GM12878 (cell line): ENCODE measurements at regions not wholly inside any gene's neighbourhood (a gene's known extent, or its start where the extent isn't known, plus 50 kb on each side); places are given as distances from the start of the nearest gene placed in this dataset.

ENCODE experiments used
- ATAC-seq: fragments of 200-7000 bp; cut with Tn5 transposase; 3 replicates; pipeline ENCODE4 v1.9.1; 2020; ENCODE audit warnings: mild to moderate bottlenecking, moderate library complexity
- BruUV-seq: library from RNA; stranded (reverse); fragments of 400-500 nt; replicated peaks from 2 replicates; lab custom pipeline; 2021; lab: Mats Ljungman, UMichigan
- CTCF ChIA-PET: fragments of 300-600 bp; sonication (Branson Sonifier 250); formaldehyde crosslinking; extraction: SDS; loops from one replicate; lab custom pipeline; 2021; ENCODE audit warnings: inconsistent platforms; lab: Yijun Ruan, JAX
- POLR2A ChIA-PET: fragments of 350-600 bp; formaldehyde crosslinking; extraction: SDS; loops from one replicate; lab custom pipeline; 2021; ENCODE audit warnings: inconsistent platforms; lab: Charles Lee
- RAD21 ChIA-PET: fragments of 300-600 bp; sonication (Branson Sonifier 250); formaldehyde crosslinking; loops from one replicate; lab custom pipeline; 2023; ENCODE audit warnings: antibody characterized with exemption; ENCODE audit not compliant: unreplicated experiment; lab: Charles Lee
- SMC1A ChIA-PET: fragments of 300-600 bp; sonication (Branson Sonifier 250); formaldehyde crosslinking; loops from one replicate; lab custom pipeline; 2023; ENCODE audit not compliant: unreplicated experiment, uncharacterized antibody; lab: Charles Lee
- DNase-seq: peaks from one replicate; pipeline ENCODE4 v3.0.0-alpha.2; 2011; ENCODE audit warnings: low read depth, low spot score
- FAIRE-seq: peaks from 3 replicates; lab custom pipeline; 2011; peaks lifted over from hg19 to GRCh38; lab: Jason Lieb, UNC
- H2AFZ ChIP-seq: 2 replicates; pipeline ENCODE4 v1.6.0; 2011; ENCODE audit warnings: low read depth, low read length, control low read depth; ENCODE audit not compliant: control insufficient read depth
- H3K27ac ChIP-seq: 2 replicates; pipeline ENCODE4 v1.5.1; 2011; ENCODE audit warnings: control low read depth; ENCODE audit not compliant: control insufficient read depth, insufficient read depth
- H3K27me3 ChIP-seq, 2 experiments: replicated peaks in 1 of 2; 2 replicates each; pipeline versions ENCODE4 v1.6.0 to v1.6.1; 2011; ENCODE audit warnings: low read length in 1 of 2; ENCODE audit not compliant: control insufficient read depth in 2 of 2, insufficient read depth in 2 of 2
- H3K36me3 ChIP-seq, 2 experiments: 2 replicates each; pipeline ENCODE4 v1.5.1; 2011; ENCODE audit warnings: low read length in 1 of 2; ENCODE audit not compliant: control insufficient read depth in 2 of 2, insufficient read depth in 2 of 2
- H3K4me1 ChIP-seq: 2 replicates; pipeline ENCODE4 v1.6.1; 2011; ENCODE audit warnings: mild to moderate bottlenecking, low read length, moderate library complexity, mixed read lengths; ENCODE audit not compliant: control insufficient read depth, insufficient read depth
- H3K4me2 ChIP-seq: 2 replicates; pipeline ENCODE4 v1.6.0; 2011; ENCODE audit warnings: control low read depth; ENCODE audit not compliant: control insufficient read depth, insufficient read depth
- H3K4me3 ChIP-seq: fragments of 200-600 bp; sonication (generic); 2 replicates; pipeline ENCODE4 v1.5.1; 2016
- H3K79me2 ChIP-seq: 2 replicates; pipeline ENCODE4 v1.6.0; 2011; ENCODE audit warnings: low read length; ENCODE audit not compliant: control insufficient read depth, insufficient read depth
- H3K9ac ChIP-seq: 2 replicates; pipeline ENCODE4 v1.8.0; 2011; ENCODE audit warnings: low read length, control low read depth, mixed read lengths; ENCODE audit not compliant: control insufficient read depth, insufficient read depth
- H3K9me3 ChIP-seq: replicated peaks from 3 replicates; pipeline ENCODE4 v1.5.1; 2011; ENCODE audit warnings: mild to moderate bottlenecking, low read length; ENCODE audit not compliant: control insufficient read depth, insufficient read depth
- H4K20me1 ChIP-seq: 2 replicates; pipeline ENCODE4 v1.6.0; 2011; ENCODE audit not compliant: control insufficient read depth, insufficient read depth
- CHD1 ChIP-seq: IDR thresholded peaks from 2 replicates; pipeline ENCODE4 v1.6.1; 2012; ENCODE audit warnings: low read depth, low read length, improper control_type of control experiment
- E2F8 ChIP-seq: fragments of 450-650 bp; IDR thresholded peaks from 2 replicates; pipeline ENCODE4 v1.6.1; 2018; ENCODE audit warnings: mild to moderate bottlenecking, low read depth, moderate library complexity; ENCODE audit not compliant: partially characterized antibody
- IKZF1 ChIP-seq: fragments of 450-650 bp; conservative IDR thresholded peaks from 2 replicates; pipeline ENCODE4 v1.6.1; 2017; ENCODE audit warnings: antibody characterized with exemption, mild to moderate bottlenecking
- IRF4 ChIP-seq: IDR thresholded peaks from 2 replicates; pipeline ENCODE4 v1.6.1; 2011; ENCODE audit warnings: low read depth, low read length
- MYB ChIP-seq: fragments of 150-350 bp; IDR thresholded peaks from 2 replicates; pipeline ENCODE4 v1.6.1; 2014; ENCODE audit warnings: mild to moderate bottlenecking, low read depth, low read length, borderline replicate concordance
- NFYB ChIP-seq: IDR thresholded peaks from 2 replicates; pipeline ENCODE4 v1.6.1; 2011; ENCODE audit warnings: low read depth, mild to moderate bottlenecking, low read length, improper control_type of control experiment, moderate library complexity; ENCODE audit not compliant: insufficient read depth
- POLR2AphosphoS2 ChIP-seq: IDR thresholded peaks from 2 replicates; pipeline ENCODE4 v1.6.1; 2011; ENCODE audit warnings: low read depth, mild to moderate bottlenecking, low read length, improper control_type of control experiment, moderate library complexity
- POLR2AphosphoS5 ChIP-seq: IDR thresholded peaks from 2 replicates; pipeline ENCODE4 v1.6.1; 2011; ENCODE audit warnings: mild to moderate bottlenecking, low read length, inconsistent platforms
- RBBP5 ChIP-seq: fragments of 200-600 bp; sonication (generic); conservative IDR thresholded peaks from 2 replicates; pipeline ENCODE4 v1.6.1; 2016
- RFX5 ChIP-seq: IDR thresholded peaks from 2 replicates; pipeline ENCODE4 v1.6.1; 2011; ENCODE audit warnings: low read depth, low read length, improper control_type of control experiment
- SMAD5 ChIP-seq: IDR thresholded peaks from 2 replicates; pipeline ENCODE4 v1.6.1; 2016; ENCODE audit warnings: antibody characterized with exemption, low read depth
- TCF3 ChIP-seq: IDR thresholded peaks from 2 replicates; pipeline ENCODE4 v1.6.1; 2012; ENCODE audit warnings: low read depth, mild to moderate bottlenecking, low read length, borderline replicate concordance; ENCODE audit not compliant: insufficient read depth
- in situ Hi-C: fragments of 300-500 bp; cut with MboI; formaldehyde crosslinking; loops from 9 replicates; pipeline ENCODE4 v1.14.3; 2018; ENCODE audit warnings: mixed read lengths
- intact Hi-C: fragments of 100-400 bp; cut with micrococcal nuclease; formaldehyde crosslinking; loops from one replicate; pipeline ENCODE4 v1.14.2; 2022; ENCODE audit not compliant: unreplicated experiment
- TF ChIP-seq, protein P1 (sequence below): fragments of 450-650 bp; IDR thresholded peaks from 2 replicates; pipeline ENCODE4 v1.6.1; 2017; ENCODE audit warnings: mild to moderate bottlenecking, moderate library complexity
- TF ChIP-seq, protein P2 (sequence below): IDR thresholded peaks from 2 replicates; pipeline ENCODE4 v1.6.1; 2012; ENCODE audit warnings: low read length, inconsistent platforms
- TF ChIP-seq, protein P3 (sequence below): fragments of 450-650 bp; formaldehyde crosslinking; IDR thresholded peaks from 2 replicates; pipeline ENCODE4 v1.5.0; 2022; ENCODE audit warnings: mild to moderate bottlenecking, missing genetic modification characterization

DNA sequence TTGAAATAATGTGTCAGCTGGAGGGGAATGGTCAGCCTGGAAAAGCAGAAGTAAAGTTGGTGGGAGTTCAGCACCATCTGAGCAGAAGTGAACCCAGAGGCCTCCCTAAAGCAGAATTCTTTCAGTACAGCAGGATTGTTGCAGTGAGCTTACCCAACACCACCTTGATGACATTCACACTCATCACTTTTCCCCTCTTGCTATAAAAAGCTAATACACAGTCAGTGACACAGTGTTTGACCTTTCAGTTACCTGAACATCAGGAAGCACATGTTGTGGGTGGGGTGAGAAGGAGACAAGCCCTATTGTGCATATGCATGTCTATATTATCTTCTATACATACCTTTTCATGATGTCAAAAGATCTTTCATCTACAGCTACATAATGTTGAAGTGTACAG, 624.7 kb upstream of the ZFP42 start:
- Histone ChIP-seq H3K79me2 (no peaks in the 10 kb centered on the region), H3K9me3 (no peaks in the 10 kb centered on the region), H3K9ac (no peak overlapping the region), H3K27ac (no peak overlapping the region), H3K4me1 (no peaks in the 10 kb centered on the region), H3K36me3 (no peaks in the 10 kb centered on the region), H2AFZ (no peak overlapping the region), H3K4me3 (no peak overlapping the region), H3K4me2 (no peak overlapping the region), H3K27me3 (no peaks in the 10 kb centered on the region), H4K20me1 (no peaks in the 10 kb centered on the region)
- in situ Hi-C loops: no loop called here
- POLR2A ChIA-PET: no interaction called here
- SMC1A ChIA-PET: interaction anchor here (0.8 kb wide), 1 partner anchor 11 kb away, joined by 3 read pairs; no protein-coding TSS in a partner anchor
- no peak for FAIRE-seq
- intact Hi-C loops: no loop called here
- no peak for ATAC-seq
- CTCF ChIA-PET: no interaction called here
- no TSS peak for BruUV-seq
- RAD21 ChIA-PET: no interaction called here
- no peak for DNase-seq
- TF ChIP-seq MYB (no peak), TCF3 (no peak), E2F8 (no peak), RBBP5 (no peak), CHD1 (no peak), IKZF1 (no peak), POLR2AphosphoS5 (no peak), POLR2AphosphoS2 (no peak), RFX5 (no peak), SMAD5 (no peak), IRF4 (no peak), NFYB (no peak)
- TF ChIP-seq, protein P1, sequence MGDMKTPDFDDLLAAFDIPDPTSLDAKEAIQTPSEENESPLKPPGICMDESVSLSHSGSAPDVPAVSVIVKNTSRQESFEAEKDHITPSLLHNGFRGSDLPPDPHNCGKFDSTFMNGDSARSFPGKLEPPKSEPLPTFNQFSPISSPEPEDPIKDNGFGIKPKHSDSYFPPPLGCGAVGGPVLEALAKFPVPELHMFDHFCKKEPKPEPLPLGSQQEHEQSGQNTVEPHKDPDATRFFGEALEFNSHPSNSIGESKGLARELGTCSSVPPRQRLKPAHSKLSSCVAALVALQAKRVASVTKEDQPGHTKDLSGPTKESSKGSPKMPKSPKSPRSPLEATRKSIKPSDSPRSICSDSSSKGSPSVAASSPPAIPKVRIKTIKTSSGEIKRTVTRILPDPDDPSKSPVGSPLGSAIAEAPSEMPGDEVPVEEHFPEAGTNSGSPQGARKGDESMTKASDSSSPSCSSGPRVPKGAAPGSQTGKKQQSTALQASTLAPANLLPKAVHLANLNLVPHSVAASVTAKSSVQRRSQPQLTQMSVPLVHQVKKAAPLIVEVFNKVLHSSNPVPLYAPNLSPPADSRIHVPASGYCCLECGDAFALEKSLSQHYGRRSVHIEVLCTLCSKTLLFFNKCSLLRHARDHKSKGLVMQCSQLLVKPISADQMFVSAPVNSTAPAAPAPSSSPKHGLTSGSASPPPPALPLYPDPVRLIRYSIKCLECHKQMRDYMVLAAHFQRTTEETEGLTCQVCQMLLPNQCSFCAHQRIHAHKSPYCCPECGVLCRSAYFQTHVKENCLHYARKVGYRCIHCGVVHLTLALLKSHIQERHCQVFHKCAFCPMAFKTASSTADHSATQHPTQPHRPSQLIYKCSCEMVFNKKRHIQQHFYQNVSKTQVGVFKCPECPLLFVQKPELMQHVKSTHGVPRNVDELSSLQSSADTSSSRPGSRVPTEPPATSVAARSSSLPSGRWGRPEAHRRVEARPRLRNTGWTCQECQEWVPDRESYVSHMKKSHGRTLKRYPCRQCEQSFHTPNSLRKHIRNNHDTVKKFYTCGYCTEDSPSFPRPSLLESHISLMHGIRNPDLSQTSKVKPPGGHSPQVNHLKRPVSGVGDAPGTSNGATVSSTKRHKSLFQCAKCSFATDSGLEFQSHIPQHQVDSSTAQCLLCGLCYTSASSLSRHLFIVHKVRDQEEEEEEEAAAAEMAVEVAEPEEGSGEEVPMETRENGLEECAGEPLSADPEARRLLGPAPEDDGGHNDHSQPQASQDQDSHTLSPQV: no peak
- TF ChIP-seq, protein P2, sequence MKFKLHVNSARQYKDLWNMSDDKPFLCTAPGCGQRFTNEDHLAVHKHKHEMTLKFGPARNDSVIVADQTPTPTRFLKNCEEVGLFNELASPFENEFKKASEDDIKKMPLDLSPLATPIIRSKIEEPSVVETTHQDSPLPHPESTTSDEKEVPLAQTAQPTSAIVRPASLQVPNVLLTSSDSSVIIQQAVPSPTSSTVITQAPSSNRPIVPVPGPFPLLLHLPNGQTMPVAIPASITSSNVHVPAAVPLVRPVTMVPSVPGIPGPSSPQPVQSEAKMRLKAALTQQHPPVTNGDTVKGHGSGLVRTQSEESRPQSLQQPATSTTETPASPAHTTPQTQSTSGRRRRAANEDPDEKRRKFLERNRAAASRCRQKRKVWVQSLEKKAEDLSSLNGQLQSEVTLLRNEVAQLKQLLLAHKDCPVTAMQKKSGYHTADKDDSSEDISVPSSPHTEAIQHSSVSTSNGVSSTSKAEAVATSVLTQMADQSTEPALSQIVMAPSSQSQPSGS: no peak
- TF ChIP-seq, protein P3, sequence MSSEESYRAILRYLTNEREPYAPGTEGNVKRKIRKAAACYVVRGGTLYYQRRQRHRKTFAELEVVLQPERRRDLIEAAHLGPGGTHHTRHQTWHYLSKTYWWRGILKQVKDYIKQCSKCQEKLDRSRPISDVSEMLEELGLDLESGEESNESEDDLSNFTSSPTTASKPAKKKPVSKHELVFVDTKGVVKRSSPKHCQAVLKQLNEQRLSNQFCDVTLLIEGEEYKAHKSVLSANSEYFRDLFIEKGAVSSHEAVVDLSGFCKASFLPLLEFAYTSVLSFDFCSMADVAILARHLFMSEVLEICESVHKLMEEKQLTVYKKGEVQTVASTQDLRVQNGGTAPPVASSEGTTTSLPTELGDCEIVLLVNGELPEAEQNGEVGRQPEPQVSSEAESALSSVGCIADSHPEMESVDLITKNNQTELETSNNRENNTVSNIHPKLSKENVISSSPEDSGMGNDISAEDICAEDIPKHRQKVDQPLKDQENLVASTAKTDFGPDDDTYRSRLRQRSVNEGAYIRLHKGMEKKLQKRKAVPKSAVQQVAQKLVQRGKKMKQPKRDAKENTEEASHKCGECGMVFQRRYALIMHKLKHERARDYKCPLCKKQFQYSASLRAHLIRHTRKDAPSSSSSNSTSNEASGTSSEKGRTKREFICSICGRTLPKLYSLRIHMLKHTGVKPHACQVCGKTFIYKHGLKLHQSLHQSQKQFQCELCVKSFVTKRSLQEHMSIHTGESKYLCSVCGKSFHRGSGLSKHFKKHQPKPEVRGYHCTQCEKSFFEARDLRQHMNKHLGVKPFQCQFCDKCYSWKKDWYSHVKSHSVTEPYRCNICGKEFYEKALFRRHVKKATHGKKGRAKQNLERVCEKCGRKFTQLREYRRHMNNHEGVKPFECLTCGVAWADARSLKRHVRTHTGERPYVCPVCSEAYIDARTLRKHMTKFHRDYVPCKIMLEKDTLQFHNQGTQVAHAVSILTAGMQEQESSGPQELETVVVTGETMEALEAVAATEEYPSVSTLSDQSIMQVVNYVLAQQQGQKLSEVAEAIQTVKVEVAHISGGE (CRISPR knock-in tag): no peak
